DMS53 treated with DMSO at 0.1 percent for 48 hours (cell line): ENCODE measurements at regions not wholly inside any gene's neighbourhood (a gene's known extent, or its start where the extent isn't known, plus 50 kb on each side); places are given as distances from the start of the nearest gene placed in this dataset.
"Not testable (repeated sequence)": the region's sequence is repeated elsewhere in the genome, so short reads cannot be mapped to it uniquely, and the experiment has no call there.

ENCODE experiments used
- DNase-seq: peaks from one replicate; lab custom pipeline; 2025; ENCODE audit not compliant: unreplicated experiment; lab: John Stamatoyannopoulos, UW

DNA sequence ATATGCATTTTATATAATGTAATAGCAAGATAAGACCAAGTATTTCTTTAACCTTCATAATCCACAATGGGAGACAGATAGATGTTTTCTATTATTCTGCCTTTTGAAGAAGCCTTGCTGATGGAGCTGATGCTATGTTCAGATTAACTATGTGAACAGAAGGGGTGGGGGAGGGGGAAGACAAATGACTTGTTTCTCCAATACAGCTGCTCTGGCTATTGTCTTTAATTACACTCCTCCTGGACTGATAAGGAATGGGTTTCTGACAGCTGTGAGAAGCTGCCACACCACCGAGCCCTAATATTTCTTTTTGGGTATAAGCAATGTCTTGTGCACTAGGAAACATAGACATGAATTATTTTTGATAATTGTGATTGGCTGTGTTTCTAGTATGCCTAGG is 62.0 kb downstream of the CAVIN4 start:
- no peak for DNase-seq

DNA sequence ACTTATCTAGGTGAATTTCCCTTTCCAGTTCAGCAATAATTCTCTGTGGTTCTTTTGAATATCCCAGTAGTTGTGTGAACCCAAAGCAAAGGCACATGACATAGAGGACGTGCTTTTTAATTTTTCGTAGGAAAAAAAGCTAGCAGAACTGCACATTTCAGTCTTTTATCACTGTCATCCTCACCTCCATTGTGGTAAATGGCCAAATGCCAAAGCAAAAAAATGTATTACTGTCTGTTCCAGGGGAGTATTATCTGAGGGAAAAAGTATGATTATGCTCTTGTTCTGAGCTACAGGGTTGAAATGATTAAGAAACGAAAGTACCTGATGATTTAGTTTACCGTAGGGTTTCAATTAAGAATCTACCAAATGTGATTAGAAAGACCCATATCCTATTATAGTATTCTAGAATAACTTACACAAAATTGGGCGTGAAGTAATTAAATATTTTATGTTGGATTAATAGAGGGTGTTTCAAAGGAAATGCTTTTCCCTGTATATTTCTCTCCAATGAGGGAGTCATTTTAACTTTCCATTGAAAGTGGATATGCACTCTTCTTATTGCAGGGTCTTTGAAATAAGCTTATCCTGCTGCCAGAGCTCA is 62.7 kb downstream of the CAVIN4 start:
- no peak for DNase-seq

- DNase-seq = no peak
Measured at GRCh38 chr9:100641166-100641565, 63.3 kb downstream of the CAVIN4 start.

DNA sequence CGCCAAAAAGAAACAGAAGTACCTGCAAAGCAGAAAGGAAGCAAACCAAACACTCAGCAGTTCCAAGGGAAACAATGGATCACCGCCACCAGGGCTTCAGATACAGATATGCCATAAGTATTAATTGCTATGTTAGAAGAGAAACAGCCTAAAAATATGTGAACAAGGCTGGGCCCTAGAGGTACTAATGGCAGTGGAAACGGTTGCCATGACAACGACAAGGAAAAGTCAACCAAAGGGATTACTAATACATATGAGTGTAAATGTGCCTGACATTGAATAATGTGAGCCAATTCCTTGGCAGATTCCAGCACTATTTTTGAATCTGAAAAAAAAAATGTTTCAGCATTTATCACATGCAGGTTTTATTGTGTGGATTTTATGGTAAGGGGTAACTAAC is 75.0 kb downstream of the CAVIN4 start:
- no peak for DNase-seq

DNA sequence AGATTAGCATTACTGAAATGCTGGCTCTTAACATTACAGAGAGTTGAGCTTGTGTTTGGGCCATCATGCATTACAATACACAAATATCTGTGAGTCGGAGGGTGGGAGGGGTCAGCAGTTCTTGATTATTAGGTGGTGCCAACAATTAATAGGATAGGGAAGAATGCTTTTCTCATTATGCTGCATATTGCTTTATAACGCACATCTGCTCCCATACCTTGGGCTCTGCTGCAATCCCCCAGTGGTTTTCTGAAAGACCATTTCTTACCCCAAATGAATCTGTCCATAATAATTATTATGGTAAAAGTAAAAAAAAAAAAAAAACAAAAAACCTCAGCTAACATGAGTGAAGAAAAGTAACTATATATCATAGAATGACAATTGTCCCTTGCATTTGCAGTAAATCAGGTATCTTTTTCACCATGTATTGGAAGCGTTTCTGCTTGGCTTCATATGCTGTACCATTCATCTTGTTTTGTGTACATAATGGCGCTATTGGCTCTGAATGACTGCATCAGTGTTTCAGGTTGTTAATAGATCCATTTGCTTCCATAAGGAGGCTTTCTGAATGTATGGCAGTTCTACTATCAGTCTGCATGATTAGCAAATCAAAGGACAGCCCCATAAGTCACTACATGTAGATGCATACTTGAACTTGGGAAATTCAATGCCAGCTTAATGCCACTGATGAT is 75.9 kb downstream of the CAVIN4 start:
- DNase-seq = no peak

DNA sequence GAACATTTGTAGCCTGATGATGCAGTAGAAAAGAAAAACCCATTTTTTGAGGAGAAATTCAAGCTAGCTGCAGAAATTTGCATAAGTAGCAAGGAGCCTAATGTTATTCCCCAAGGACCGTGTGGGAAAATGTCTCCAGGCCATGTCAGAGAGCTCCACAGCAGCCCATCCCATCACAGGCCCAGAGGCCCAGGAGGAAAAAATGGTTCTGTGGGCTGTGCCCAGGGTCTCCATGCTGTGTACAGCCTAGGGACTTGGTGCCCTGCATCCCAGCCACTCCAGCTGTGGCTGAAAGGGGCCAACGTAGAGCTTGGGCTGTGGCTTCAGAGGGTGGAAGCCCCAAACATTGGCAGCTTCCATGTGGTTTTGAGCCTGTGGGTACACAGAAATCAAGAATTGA is 79.0 kb downstream of the CAVIN4 start:
- DNase-seq = not testable (repeated sequence)

DNA sequence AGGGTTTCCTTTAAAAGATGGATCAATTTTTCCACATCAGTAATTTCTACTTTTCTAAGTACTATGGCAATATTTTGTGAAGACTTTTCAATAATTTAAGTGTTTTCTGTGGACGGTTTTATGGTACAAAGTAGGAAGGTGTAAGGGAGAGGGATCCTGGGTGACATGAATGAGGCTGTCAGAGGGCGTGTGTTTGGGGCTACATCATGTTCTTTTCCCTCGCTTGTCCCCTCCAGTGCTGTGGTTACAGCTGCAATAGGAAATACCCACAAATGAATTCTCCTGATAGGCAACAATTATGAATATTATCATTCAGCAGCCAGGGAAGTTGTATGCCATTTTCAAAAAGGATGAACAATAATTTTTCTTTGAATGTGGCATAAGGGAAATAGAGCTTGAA is 83.8 kb downstream of the CAVIN4 start:
- no peak for DNase-seq

DNA sequence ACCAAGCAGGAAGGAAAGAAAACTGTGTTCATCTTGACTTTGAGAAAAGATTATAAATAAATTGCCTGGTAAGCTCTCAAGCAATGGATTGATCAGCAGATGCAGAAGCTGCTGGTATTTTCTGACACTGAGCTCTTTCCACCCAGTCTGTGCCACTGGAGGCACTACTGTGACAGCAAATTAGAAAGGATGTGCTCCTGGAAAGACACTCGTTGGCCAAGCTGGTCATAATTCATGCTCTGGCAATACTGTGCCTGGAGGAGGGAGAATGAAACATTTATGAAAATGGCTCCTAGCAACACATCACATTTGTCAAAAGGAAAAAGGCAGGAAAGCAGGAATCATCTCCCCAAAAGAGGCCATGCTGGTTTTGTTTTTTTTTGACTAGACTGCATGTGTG is 84.2 kb downstream of the CAVIN4 start:
- no peak for DNase-seq

DNA sequence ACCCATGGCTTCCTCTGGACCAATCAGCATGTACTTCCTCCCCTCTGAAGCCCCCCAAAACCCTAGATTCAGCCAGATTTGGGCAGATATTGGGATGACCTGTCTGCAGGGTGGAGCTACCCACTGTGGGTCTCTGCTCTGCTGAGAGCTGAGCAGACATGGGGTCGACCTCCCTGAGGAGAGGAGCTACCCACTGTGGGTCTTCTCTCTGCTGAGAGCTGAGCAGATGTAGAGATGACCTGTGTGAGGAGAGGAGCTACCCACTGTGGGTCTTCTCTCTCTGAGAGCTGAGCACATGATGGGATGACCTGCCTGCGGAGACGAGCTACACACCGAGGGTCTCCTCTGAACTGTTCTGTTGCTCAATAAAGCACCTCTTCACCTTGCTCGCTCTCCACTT is 89.6 kb downstream of the CAVIN4 start:
- DNase-seq = no peak

- no peak for DNase-seq
Measured at GRCh38 chr9:100668024-100668423, 90.1 kb downstream of the CAVIN4 start.

DNA sequence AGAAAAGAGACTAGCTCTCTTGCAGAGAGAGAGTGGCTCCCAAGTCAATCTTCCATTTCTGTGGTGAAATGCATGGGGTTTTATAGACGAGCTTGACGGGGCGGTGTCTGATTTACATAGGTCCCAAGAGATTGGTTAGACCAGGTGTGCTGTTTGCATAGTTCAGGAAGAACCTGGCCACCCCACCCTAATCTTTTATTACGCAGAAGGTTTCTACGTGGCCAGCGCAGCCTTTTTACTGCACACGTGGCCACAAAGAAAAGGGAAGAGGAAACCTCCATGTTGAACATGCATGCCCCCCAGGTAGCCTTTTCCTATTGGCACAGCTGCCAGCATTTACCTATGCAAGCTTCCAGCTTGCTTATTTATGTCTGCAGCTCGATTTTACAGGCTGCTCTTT is 92.1 kb downstream of the CAVIN4 start:
- DNase-seq = no peak

- peak; percentile 1 for DNase-seq
Measured at GRCh38 chr9:100670719-100671118, 92.8 kb downstream of the CAVIN4 start.

- DNase-seq = no peak
Measured at GRCh38 chr9:100671898-100672297, 94.0 kb downstream of the CAVIN4 start.

DNA sequence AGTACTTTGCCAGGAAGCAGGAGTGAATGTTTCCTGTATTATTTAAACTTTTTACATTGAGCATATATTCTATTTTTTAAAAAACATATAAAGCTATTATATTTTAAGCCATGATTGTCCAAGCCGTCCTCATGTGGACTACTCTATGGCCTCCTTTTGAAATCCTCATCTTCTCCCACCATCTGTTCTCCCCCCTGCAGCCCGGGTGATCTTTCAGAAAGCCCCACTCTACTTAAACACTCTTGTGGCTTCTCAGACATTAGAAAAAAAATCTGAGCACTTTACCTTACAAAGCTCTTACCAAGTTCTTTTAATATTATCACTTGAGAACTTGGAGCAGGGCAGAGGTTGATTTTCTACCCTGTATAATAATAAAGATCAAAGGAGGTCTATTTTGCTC is 95.4 kb downstream of the CAVIN4 start:
- no peak for DNase-seq

- no peak for DNase-seq
Measured at GRCh38 chr9:100674419-100675122, 96.7 kb downstream of the CAVIN4 start.

DNA sequence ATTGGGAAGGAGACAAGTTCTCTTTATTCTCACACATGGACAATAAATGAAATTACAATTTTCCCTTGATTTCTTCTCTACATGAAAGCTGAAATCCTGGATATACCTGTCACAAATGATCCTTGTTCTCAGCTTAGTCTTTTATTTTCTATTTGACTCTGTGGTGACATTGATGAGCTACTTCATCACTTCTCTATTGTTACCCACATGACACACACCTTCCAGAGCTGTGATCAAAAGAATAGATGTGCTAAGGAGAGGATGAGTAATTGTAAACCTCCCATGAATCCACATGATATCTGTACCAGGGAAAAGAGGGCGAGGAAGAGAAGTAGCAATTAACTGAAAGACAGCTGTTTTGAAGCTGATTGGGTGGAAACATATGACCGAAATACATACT is 102.0 kb downstream of the CAVIN4 start:
- no peak for DNase-seq

- DNase-seq = no peak
Measured at GRCh38 chr9:100686420-100686819, 108.5 kb downstream of the CAVIN4 start.

GRCh38 chr9:100689635-100690034 is 111.8 kb downstream of the CAVIN4 start:
- no peak for DNase-seq

DNA sequence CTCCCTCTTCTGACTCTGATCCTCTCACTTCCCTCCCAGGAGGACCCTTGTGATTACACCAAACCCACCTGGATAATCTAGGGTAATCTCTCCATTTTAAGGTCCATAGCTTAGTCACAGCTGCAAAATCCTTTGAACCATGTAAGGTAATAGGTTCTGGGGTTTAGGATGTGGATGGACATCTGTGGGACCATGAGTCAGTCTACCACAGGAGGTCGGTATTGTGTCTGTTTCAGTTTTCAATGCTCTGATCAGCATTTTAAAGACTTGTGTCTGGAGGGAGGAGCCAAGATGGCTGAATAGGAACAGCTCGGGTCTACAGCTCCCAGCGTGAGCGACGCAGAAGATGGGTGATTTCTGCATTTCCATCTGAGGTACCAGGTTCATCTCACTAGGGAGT is 112.6 kb downstream of the CAVIN4 start:
- peak; percentile 20 for DNase-seq

DNA sequence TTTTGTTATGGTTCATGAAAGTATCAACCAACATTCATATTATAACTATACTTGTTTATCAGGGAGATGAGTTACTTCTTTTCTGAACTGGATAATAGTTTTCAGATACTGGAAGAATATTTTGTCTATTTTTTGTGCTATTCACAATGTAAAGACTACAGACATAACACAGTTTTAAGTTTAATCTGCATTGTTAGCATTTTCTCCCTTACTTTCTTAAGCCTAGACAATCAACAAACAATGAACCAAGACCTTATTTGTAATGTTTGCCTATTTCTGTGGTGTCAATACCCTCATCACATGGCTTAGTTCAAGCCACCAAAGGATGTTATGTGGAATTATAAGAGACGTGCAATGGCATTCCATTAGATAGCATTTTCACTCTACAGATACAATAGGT is 119.5 kb downstream of the CAVIN4 start:
- no peak for DNase-seq

DNA sequence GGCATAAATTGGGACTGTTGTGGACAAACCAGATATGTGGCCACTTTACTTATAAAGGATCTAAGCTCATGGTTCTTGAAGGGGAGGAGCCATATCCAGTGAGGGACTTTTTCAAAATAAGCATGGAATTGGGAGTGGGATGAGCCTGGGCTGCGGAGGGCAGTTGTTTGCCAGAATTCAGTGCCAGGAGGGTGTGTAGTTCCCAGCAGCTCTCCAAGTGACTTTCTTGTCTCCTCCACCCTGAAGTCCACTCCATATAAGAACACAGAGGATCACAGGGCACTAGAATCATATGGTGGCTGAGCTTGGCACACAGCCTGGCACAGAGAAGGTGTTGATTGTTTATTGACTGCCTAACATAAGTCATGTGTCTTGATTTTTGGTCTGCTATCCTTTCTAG is 121.1 kb downstream of the CAVIN4 start:
- no peak for DNase-seq

DNA sequence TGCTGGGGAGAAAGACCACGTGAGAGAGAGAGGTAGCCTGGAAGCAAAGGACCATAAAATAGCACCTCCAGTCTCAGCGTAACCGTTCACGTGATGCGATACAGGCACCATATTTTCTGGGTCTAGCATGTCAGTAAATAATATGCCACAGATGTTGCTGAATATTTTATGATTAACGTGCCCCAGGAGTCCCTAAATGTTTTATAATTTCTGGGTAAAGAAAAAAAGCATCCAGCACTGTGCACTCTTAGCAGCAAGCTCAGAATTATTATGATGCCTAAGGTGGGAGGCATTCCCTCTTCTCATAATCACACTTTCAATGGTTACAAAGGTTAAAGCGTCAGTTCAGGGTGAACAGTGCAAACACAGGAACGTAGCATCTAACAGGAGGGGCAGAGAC is 121.8 kb downstream of the CAVIN4 start:
- DNase-seq = no peak
